Pancreas (tissue), 10 donors: ENCODE measurements at regions not wholly inside any gene's neighbourhood (a gene's known extent, or its start where the extent isn't known, plus 50 kb on each side); places are given as distances from the start of the nearest gene placed in this dataset.

ENCODE experiments used
- ATAC-seq, 4 donors: fragments of 200-7000 bp; cut with Tn5 transposase; one replicate each; pipeline versions ENCODE4 v1.8.0 to v1.9.1; 2020; ENCODE audit warnings: mild to moderate bottlenecking in 4 of 4, moderate library complexity in 4 of 4
- DNase-seq, 6 donors: peaks; one replicate each; pipeline ENCODE4 v3.0.0-alpha.2; 2020
- FAIRE-seq: peaks from 2 replicates; lab custom pipeline; 2012; peaks lifted over from hg19 to GRCh38; lab: Jason Lieb, UNC
- H3K27ac ChIP-seq, 4 donors: fragments of 200-600 bp; sonication (generic); 1 replicate in 3 of 4; 2 replicates in 1 of 4; pipeline versions ENCODE4 v1.5.0 to v1.8.0; 2020
- H3K27me3 ChIP-seq, 4 donors: fragments of 200-600 bp; one replicate each; pipeline ENCODE4 v1.8.0; 2021
- H3K36me3 ChIP-seq, 3 donors: fragments of 200-600 bp; sonication (generic) in 1 of 3; one replicate each; pipeline versions ENCODE4 v1.5.0 to v1.8.0; 2020 to 2021
- H3K4me1 ChIP-seq, 3 donors: fragments of 200-600 bp; one replicate each; pipeline ENCODE4 v1.8.0; 2021
- H3K4me3 ChIP-seq, 4 donors: fragments of 200-600 bp; sonication (generic) in 2 of 4; one replicate each; pipeline versions ENCODE4 v1.5.0 to v1.8.0; 2020 to 2021
- H3K9me3 ChIP-seq, 4 donors: fragments of 200-600 bp; one replicate each; pipeline ENCODE4 v1.8.0; 2021
- CTCF ChIP-seq, 4 donors: fragments of 200-600 bp; sonication (generic) in 3 of 4; IDR thresholded peaks; one replicate each; pipeline versions ENCODE4 v1.5.0 to v1.8.0; 2021; ENCODE audit warnings: antibody characterized with exemption in 4 of 4
- WGBS, 2 donors: extraction: QIAGEN DNeasy Blood & Tissue Kit; methylation state at CpG; one replicate each; pipeline ENCODE4 v1.1.7; 2013; 5-methylcytosine and 5-hydroxymethylcytosine counted together
- intact Hi-C, 3 donors: fragments of 100-400 bp; cut with DNase I; formaldehyde crosslinking; loops; one replicate each; pipeline versions ENCODE4 v1.11.1 to v1.14.2; 2022
- donor health status: healthy with polysubstance abuse.
- donor health status: DM: no; HTN: no; CAD: no; lungs with moderate emphysema.
- donor health status: DM: no; HTN: no; CAD: no.
- donor health status: control.
- donor health status: control.
- donor health status: Bipolar disorder and iron deficiency.
- donor health status: DM: yes; HTN: yes; CAD: no.
- donor health status: DM: no; HTN: no; CAD: no.
- donor health status: DM: no; HTN: no; CAD: no.
- donor health status: DM: yes; HTN: yes; CAD: no.

GRCh38 chr12:46432325-46432724, 59.8 kb upstream of the SLC38A2 start:
- H3K36me3 ChIP-seq, result no peaks in the 10 kb centered on the region
- H3K27ac ChIP-seq, result no peak overlapping the region
- H3K27me3 ChIP-seq, result no peaks in the 10 kb centered on the region
- no peaks in the 10 kb centered on the region for H3K9me3 ChIP-seq
- DNase-seq (no peak), FAIRE-seq (no peak), ATAC-seq (no peak)
- no peak overlapping the region for H3K4me3 ChIP-seq
- intact Hi-C loops, result no loop called here
- no peak for TF ChIP-seq CTCF (IDR thresholded peaks at IDR 0.05)
- 75 to 79% methylated on average over 6 of the region's 6 CpGs for WGBS, 2 donors
- peaks cover 8 to 14% (median 13%) of the 10 kb centered on the region in 3 donors for H3K4me1 ChIP-seq

- Histone ChIP-seq H3K9me3 (no peaks in the 10 kb centered on the region), H3K4me3 (no peak overlapping the region), H3K4me1 (peaks cover 8 to 14% (median 13%) of the 10 kb centered on the region in 3 donors), H3K36me3 (no peaks in the 10 kb centered on the region), H3K27me3 (no peaks in the 10 kb centered on the region), H3K27ac (peak overlapping the region in 2 of 4 donors; percentile 59 to 70)
- intact Hi-C loops, result no loop called here
- no peak for DNase-seq
- WGBS, 2 donors, result 41 to 51% methylated on average over 2 of the region's 2 CpGs
- no peak for FAIRE-seq
- no peak for TF ChIP-seq CTCF (IDR thresholded peaks at IDR 0.05)
- peak; percentile 80 to 93 (median 86) for ATAC-seq
These were observed 57.9 kb upstream of the SLC38A2 start for GRCh38 chr12:46430340-46430948.
